Cardiac fibroblast (primary cell): ENCODE measurements at regions not wholly inside any gene's neighbourhood (a gene's known extent, or its start where the extent isn't known, plus 50 kb on each side); places are given as distances from the start of the nearest gene placed in this dataset.

Experiments
- DNase-seq, 2 donors: peaks; one replicate each; pipeline versions ENCODE4 v3.0.0 to v3.0.0-alpha.2; 2010; ENCODE audit warnings: low read depth in 2 of 2
- H3K4me3 ChIP-seq, 2 donors: replicated peaks in 1 of 2; 1 replicate in 1 of 2; 2 replicates in 1 of 2; pipeline ENCODE4 v1.5.1; 2011; ENCODE audit warnings: low read depth in 2 of 2, low read length in 2 of 2, mild to moderate bottlenecking in 2 of 2, moderate library complexity in 1 of 2
- TF ChIP-seq, protein P1 (sequence below): IDR thresholded peaks from one replicate; pipeline ENCODE4 v1.5.1; 2011; ENCODE audit warnings: low read depth, mild to moderate bottlenecking, low read length, inconsistent platforms

DNA sequence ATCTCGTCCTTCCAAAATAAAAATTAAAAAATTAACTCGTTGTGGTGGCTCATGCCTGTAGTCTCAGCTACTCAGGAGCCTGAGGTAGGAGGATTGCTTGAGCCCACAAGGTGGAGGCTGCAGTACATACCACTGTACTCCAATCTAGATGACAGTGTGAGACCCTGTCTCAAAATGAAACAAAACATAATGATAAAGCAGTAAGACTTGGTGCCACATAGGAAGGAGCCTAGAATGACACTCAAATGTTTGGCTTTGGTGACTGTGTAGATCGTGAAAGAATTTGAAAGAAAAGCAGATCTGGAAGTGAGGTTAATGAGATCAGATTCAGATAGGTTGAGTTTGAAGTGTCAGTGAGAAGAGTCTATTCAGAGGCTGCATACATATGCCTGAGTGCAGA lies 150.1 kb upstream of the ATP2B1 start:
- no peak for DNase-seq
- H3K4me3 ChIP-seq: no peak overlapping the region
- TF ChIP-seq, protein P1, sequence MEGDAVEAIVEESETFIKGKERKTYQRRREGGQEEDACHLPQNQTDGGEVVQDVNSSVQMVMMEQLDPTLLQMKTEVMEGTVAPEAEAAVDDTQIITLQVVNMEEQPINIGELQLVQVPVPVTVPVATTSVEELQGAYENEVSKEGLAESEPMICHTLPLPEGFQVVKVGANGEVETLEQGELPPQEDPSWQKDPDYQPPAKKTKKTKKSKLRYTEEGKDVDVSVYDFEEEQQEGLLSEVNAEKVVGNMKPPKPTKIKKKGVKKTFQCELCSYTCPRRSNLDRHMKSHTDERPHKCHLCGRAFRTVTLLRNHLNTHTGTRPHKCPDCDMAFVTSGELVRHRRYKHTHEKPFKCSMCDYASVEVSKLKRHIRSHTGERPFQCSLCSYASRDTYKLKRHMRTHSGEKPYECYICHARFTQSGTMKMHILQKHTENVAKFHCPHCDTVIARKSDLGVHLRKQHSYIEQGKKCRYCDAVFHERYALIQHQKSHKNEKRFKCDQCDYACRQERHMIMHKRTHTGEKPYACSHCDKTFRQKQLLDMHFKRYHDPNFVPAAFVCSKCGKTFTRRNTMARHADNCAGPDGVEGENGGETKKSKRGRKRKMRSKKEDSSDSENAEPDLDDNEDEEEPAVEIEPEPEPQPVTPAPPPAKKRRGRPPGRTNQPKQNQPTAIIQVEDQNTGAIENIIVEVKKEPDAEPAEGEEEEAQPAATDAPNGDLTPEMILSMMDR: no peak

DNA sequence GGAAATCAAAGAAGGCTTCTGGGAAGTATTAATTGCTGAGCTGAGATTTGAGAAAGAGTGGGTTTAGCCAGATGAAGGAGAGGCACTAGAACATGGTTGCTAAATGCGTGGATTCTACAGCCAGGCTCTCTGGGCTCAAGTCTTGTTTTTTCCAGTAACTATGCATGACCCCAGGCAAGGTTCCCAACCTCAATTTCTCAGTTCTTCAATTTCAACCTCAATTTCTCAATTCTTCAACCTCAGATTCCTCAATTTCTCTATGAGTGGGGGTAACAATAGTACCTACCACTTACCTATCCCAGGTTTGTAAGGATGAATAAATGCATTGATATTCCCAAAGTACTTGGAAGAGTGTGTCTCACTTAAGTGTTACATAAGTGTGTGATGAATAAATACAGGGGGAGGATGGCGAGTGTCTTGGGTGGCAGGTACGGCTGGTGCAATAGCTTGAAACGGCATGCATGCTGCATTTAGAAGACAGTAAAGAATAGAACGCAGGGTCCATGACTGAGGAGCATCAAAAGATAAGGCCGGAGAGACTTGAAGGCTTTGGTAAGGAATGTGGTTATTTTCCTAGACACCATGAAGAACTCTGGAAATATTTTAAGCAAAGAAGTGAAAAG lies 149.1 kb upstream of the ATP2B1 start:
- TF ChIP-seq, protein P1: no peak
- H3K4me3 ChIP-seq: no peak overlapping the region
- DNase-seq: no peak

DNA sequence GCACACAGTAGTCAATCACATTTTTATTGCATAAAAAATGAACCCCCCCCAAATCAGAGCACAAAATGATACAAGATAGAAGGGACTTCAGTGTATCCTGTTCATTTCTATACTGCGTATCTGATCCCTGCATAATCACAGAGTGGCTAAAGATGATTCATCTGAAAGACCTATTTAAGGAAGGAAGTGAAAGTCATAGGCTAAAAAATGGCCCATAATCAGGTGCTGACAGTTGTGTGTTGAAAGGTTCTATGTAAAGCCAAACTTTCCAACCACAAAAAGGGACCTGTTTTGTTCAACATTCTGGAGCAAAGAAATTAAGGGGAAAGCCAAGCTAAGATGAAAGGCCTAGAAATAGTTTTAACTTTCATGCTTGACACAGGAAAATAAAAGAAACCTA lies 147.8 kb upstream of the ATP2B1 start:
- DNase-seq: peak; percentile 81 to 87
- no peak overlapping the region for H3K4me3 ChIP-seq
- TF ChIP-seq, protein P1: no peak

DNA sequence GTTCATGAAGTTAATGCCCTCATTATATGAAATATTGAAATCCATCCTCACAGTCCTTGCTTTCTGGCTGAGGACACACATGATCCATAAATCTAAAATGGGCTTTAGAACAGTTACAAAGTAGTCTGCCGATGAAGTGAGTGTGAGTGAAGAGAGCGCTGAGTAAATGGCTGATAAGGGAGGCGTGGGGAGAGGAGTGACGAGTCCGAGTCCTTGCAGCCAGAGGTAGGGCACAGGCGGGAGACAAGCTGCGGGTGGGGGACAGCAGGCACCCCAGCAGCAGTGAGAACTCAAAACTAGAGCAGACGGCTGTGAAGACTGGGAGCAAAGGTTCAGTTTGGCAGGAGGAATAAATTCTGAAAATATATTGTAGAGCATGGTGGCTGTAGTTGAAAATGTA lies 140.1 kb upstream of the ATP2B1 start:
- TF ChIP-seq, protein P1: no peak
- DNase-seq: no peak
- no peak overlapping the region for H3K4me3 ChIP-seq

DNA sequence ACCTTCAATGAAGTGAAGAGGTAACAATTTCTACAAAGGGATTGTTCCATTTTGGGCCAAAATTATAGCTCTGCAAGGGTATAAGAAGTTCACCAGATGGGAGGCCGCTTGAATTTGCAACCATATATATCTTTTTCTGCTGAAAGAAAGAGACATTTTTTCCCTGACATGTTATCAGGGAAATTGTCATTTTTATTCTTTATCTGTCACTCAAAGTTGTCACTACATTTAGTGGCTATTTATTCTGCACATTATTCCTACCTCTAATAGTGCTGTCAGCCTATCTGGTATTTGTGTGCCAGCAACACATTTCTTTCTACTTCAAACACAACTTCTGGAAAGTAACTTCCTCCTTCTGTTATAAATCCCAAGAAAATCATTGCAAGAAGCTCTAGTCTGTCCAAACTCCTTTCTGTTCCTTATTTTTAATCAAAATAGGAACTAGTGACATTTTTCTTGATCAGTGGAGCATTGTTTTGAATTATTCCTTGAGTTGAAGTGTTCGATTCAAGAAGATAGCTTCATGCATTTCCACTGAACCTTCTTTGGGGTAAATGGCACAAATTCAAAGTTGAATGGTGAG lies 137.9 kb upstream of the ATP2B1 start:
- TF ChIP-seq, protein P1: no peak
- DNase-seq: no peak
- H3K4me3 ChIP-seq: no peak overlapping the region

DNA sequence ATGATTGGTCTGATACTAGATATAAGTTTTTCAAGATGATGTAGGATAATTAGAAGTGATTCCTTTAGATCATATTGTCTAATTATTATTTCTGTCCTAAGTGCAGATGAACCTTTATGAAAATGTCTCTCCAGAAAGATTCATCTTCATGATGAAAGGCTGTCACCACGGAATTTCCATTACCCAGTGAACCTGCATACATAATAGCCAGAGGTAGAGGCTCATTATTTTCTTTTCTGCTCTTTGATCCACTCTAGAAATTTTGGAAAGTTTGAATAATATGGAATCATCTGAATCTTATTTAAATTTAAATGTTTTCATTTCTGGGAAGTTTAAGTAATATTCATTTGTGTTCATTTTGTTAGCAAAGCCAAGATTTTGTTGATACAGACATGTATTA lies 137.1 kb upstream of the ATP2B1 start:
- TF ChIP-seq, protein P1: no peak
- no peak overlapping the region for H3K4me3 ChIP-seq
- DNase-seq: no peak

DNA sequence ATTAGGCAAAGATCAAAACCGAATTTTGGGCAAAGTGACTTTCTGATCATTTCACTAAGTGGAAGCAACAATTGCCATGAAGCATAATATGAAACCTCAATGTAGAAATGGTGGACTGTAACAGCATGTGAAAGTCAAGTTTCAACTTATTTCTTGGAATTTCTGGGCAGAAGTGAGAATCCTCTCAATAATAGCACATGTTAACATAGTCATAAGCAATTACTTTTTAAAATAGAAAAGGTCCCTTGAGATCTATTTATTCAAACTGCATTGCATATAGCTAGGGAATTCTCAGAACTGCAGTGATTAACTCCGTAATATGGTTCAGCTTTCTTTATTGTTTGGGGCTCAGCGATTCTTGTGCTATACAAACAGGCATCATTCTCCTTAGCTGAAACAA lies 136.7 kb upstream of the ATP2B1 start:
- TF ChIP-seq, protein P1: no peak
- DNase-seq: no peak
- H3K4me3 ChIP-seq: no peak overlapping the region
